ENCODE measurements at regions not wholly inside any gene's neighbourhood (a gene's known extent, or its start where the extent isn't known, plus 50 kb on each side); places are given as distances from the start of the nearest gene placed in this dataset.

- no peak for DNase-seq (ENCODE audit: low read depth)
- Histone ChIP-seq H3K9me3 (ENCODE audit: insufficient read depth, low read depth, low read length) (no peaks in the 10 kb centered on the region), H3K4me1 (ENCODE audit: insufficient read depth, low read length) (no peaks in the 10 kb centered on the region), H3K27ac (ENCODE audit: low read depth, low read length) (no peak overlapping the region), H3K27me3 (ENCODE audit: insufficient read depth, low read length) (no peaks in the 10 kb centered on the region), H3K9ac (ENCODE audit: low read length) (no peak overlapping the region), H3K79me2 (ENCODE audit: insufficient read depth, low read length) (no peaks in the 10 kb centered on the region), H2AFZ (ENCODE audit: low read depth, low read length) (no peak overlapping the region), H3K4me3 (ENCODE audit: insufficient read depth, low read depth, low read length) (no peak overlapping the region), H4K20me1 (ENCODE audit: insufficient read depth, low read length) (no peaks in the 10 kb centered on the region), H3K36me3 (ENCODE audit: insufficient read depth, low read length) (no peaks in the 10 kb centered on the region), H3K4me2 (ENCODE audit: low read length) (no peak overlapping the region)
- TF ChIP-seq, protein P1, sequence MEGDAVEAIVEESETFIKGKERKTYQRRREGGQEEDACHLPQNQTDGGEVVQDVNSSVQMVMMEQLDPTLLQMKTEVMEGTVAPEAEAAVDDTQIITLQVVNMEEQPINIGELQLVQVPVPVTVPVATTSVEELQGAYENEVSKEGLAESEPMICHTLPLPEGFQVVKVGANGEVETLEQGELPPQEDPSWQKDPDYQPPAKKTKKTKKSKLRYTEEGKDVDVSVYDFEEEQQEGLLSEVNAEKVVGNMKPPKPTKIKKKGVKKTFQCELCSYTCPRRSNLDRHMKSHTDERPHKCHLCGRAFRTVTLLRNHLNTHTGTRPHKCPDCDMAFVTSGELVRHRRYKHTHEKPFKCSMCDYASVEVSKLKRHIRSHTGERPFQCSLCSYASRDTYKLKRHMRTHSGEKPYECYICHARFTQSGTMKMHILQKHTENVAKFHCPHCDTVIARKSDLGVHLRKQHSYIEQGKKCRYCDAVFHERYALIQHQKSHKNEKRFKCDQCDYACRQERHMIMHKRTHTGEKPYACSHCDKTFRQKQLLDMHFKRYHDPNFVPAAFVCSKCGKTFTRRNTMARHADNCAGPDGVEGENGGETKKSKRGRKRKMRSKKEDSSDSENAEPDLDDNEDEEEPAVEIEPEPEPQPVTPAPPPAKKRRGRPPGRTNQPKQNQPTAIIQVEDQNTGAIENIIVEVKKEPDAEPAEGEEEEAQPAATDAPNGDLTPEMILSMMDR (IDR thresholded peaks at IDR 0.05; ENCODE audit: insufficient read depth, low read depth, low read length) = no peak
- no peak for TF ChIP-seq EZH2 (IDR thresholded peaks at IDR 0.05; ENCODE audit: insufficient read depth, low read length)
- H3K27ac Mint-ChIP-seq (ENCODE audit: unreplicated experiment) = no peak overlapping the region
- FAIRE-seq = no peak
- peaks cover 1% of the 10 kb centered on the region for H3K4me1 Mint-ChIP-seq (ENCODE audit: low read depth, unreplicated experiment)
- H3K4me3 Mint-ChIP-seq (ENCODE audit: unreplicated experiment) = no peak overlapping the region
- H3K27me3 Mint-ChIP-seq (ENCODE audit: low read depth, unreplicated experiment) = no peaks in the 10 kb centered on the region
- no peaks in the 10 kb centered on the region for H3K36me3 Mint-ChIP-seq (ENCODE audit: low read depth, unreplicated experiment)
- H3K9me3 Mint-ChIP-seq (ENCODE audit: unreplicated experiment) = no peaks in the 10 kb centered on the region
Observed at GRCh38 chr5:88976914-88977313, 93.9 kb upstream of the MEF2C start.

GRCh38 chr5:88967633-88968585, 84.9 kb upstream of the MEF2C start:
- Mint-ChIP-seq H3K9me3 (ENCODE audit: unreplicated experiment) (no peaks in the 10 kb centered on the region), H3K4me3 (ENCODE audit: unreplicated experiment) (no peak overlapping the region), H3K36me3 (ENCODE audit: low read depth, unreplicated experiment) (no peaks in the 10 kb centered on the region), H3K4me1 (ENCODE audit: low read depth, unreplicated experiment) (no peaks in the 10 kb centered on the region), H3K27me3 (ENCODE audit: low read depth, unreplicated experiment) (no peaks in the 10 kb centered on the region), H3K27ac (ENCODE audit: unreplicated experiment) (no peak overlapping the region)
- Histone ChIP-seq H3K79me2 (ENCODE audit: insufficient read depth, low read length) (no peaks in the 10 kb centered on the region), H3K4me1 (ENCODE audit: insufficient read depth, low read length) (no peaks in the 10 kb centered on the region), H3K4me3 (ENCODE audit: insufficient read depth, low read depth, low read length) (no peak overlapping the region), H3K4me2 (ENCODE audit: low read length) (no peak overlapping the region), H3K9me3 (ENCODE audit: insufficient read depth, low read depth, low read length) (no peaks in the 10 kb centered on the region), H3K36me3 (ENCODE audit: insufficient read depth, low read length) (no peaks in the 10 kb centered on the region), H3K27ac (ENCODE audit: low read depth, low read length) (no peak overlapping the region), H3K27me3 (ENCODE audit: insufficient read depth, low read length) (no peaks in the 10 kb centered on the region), H3K9ac (ENCODE audit: low read length) (no peak overlapping the region), H4K20me1 (ENCODE audit: insufficient read depth, low read length) (no peaks in the 10 kb centered on the region), H2AFZ (ENCODE audit: low read depth, low read length) (no peak overlapping the region)
- TF ChIP-seq, protein P1 (IDR thresholded peaks at IDR 0.05; ENCODE audit: insufficient read depth, low read depth, low read length) = no peak
- no peak for TF ChIP-seq EZH2 (IDR thresholded peaks at IDR 0.05; ENCODE audit: insufficient read depth, low read length)
- FAIRE-seq = peak; percentile 17
- DNase-seq (ENCODE audit: low read depth) = no peak

DNA sequence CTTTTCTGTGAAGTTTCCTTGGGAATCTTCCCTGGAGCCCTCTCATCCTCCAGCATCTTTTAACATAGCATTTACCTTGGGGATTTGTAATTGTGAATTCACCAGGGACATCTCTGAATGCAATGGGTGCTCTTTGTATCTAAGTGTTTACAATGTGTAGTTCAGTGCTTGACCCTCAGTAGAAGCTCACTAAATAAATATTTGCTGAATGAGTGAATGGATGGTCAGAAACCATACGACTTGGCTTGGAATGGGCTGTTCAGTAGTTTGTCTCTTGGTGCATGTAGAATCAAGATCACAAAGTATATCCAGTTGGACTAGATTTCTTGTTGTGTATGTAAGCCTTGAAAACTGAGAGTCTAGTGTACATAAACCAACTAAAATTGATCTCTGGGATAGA, 81.8 kb upstream of the MEF2C start:
- Histone ChIP-seq H3K4me3 (ENCODE audit: insufficient read depth, low read depth, low read length) (no peak overlapping the region), H3K9ac (ENCODE audit: low read length) (no peak overlapping the region), H4K20me1 (ENCODE audit: insufficient read depth, low read length) (no peaks in the 10 kb centered on the region), H3K4me1 (ENCODE audit: insufficient read depth, low read length) (no peaks in the 10 kb centered on the region), H3K4me2 (ENCODE audit: low read length) (no peak overlapping the region), H3K9me3 (ENCODE audit: insufficient read depth, low read depth, low read length) (no peaks in the 10 kb centered on the region), H3K36me3 (ENCODE audit: insufficient read depth, low read length) (no peaks in the 10 kb centered on the region), H3K27ac (ENCODE audit: low read depth, low read length) (no peak overlapping the region), H3K79me2 (ENCODE audit: insufficient read depth, low read length) (no peaks in the 10 kb centered on the region), H3K27me3 (ENCODE audit: insufficient read depth, low read length) (no peaks in the 10 kb centered on the region), H2AFZ (ENCODE audit: low read depth, low read length) (no peak overlapping the region)
- Mint-ChIP-seq H3K4me1 (ENCODE audit: low read depth, unreplicated experiment) (no peaks in the 10 kb centered on the region), H3K4me3 (ENCODE audit: unreplicated experiment) (no peak overlapping the region), H3K27me3 (ENCODE audit: low read depth, unreplicated experiment) (no peaks in the 10 kb centered on the region), H3K27ac (ENCODE audit: unreplicated experiment) (no peak overlapping the region), H3K9me3 (ENCODE audit: unreplicated experiment) (no peaks in the 10 kb centered on the region), H3K36me3 (ENCODE audit: low read depth, unreplicated experiment) (no peaks in the 10 kb centered on the region)
- DNase-seq (ENCODE audit: low read depth) (no peak), FAIRE-seq (peak; percentile 13)
- TF ChIP-seq EZH2 (IDR thresholded peaks at IDR 0.05; ENCODE audit: insufficient read depth, low read length) = no peak
- TF ChIP-seq, protein P1 (IDR thresholded peaks at IDR 0.05; ENCODE audit: insufficient read depth, low read depth, low read length) = no peak
